HEK293 (cell line): ENCODE measurements at regions not wholly inside any gene's neighbourhood (a gene's known extent, or its start where the extent isn't known, plus 50 kb on each side); places are given as distances from the start of the nearest gene placed in this dataset.

Experiments used
- CTCF ChIA-PET: fragments of 350-600 bp; formaldehyde crosslinking; extraction: SDS; loops from one replicate; lab custom pipeline; 2021; ENCODE audit warnings: antibody characterized with exemption; lab: Yijun Ruan, JAX
- POLR2A ChIA-PET: fragments of 300-600 bp; formaldehyde crosslinking; extraction: SDS; loops from one replicate; lab custom pipeline; 2020; ENCODE audit warnings: antibody characterized with exemption, inconsistent platforms; lab: Yijun Ruan, JAX
- H3K27ac ChIP-seq: fragments of 200-500 bp; sonication (Bioruptor generic); 2 replicates; pipeline ENCODE4 v1.5.1; 2014; ENCODE audit warnings: low read depth, low read length, control low read depth, inconsistent platforms; ENCODE audit errors: extremely low read depth
- H3K36me3 ChIP-seq, 2 experiments: fragments of 200-500 bp in 1 of 2; sonication (Bioruptor generic) in 1 of 2; 1 replicate in 1 of 2; 2 replicates in 1 of 2; pipeline ENCODE4 v1.5.1; 2014 to 2017; ENCODE audit warnings: inconsistent platforms in 2 of 2, low read length in 2 of 2; ENCODE audit not compliant: control insufficient read depth in 2 of 2, insufficient read depth in 1 of 2
- H3K4me1 ChIP-seq: fragments of 200-500 bp; sonication (Bioruptor generic); 2 replicates; pipeline ENCODE4 v1.5.1; 2014; ENCODE audit warnings: mild to moderate bottlenecking, low read length, inconsistent platforms; ENCODE audit not compliant: control insufficient read depth, insufficient read depth
- H3K4me3 ChIP-seq: 2 replicates; pipeline ENCODE4 v1.5.1; 2011; ENCODE audit warnings: low read depth, mild to moderate bottlenecking, control low read depth, low read length, moderate library complexity
- H3K9me3 ChIP-seq: fragments of 200-500 bp; sonication (Bioruptor generic); 2 replicates; pipeline ENCODE4 v1.5.1; 2014; ENCODE audit warnings: low read depth, low read length, inconsistent platforms; ENCODE audit not compliant: control insufficient read depth, insufficient read depth
- GFI1B ChIP-seq: fragments of 450-650 bp; formaldehyde crosslinking; IDR thresholded peaks from 2 replicates; pipeline ENCODE4 v1.5.1; 2016; ENCODE audit warnings: missing biosample characterization, missing genetic modification characterization
- HOXA7 ChIP-seq: sonication (generic); formaldehyde crosslinking; IDR thresholded peaks from 2 replicates; pipeline ENCODE4 v1.8.1; 2022; ENCODE audit warnings: missing genetic modification reagents, borderline replicate concordance
- IKZF3 ChIP-seq: fragments of 450-650 bp; IDR thresholded peaks from 2 replicates; pipeline ENCODE4 v1.5.0; 2018; ENCODE audit warnings: missing biosample characterization, mild to moderate bottlenecking, missing genetic modification characterization, moderate library complexity
- OVOL3 ChIP-seq: fragments of 450-650 bp; formaldehyde crosslinking; IDR thresholded peaks from 2 replicates; pipeline ENCODE4 v1.5.1; 2016; ENCODE audit warnings: missing biosample characterization, missing genetic modification characterization
- PRDM1 ChIP-seq: fragments of 450-650 bp; formaldehyde crosslinking; IDR thresholded peaks from 2 replicates; pipeline ENCODE4; 2016; ENCODE audit warnings: missing biosample characterization, missing genetic modification characterization
- SCRT1 ChIP-seq: fragments of 450-650 bp; formaldehyde crosslinking; IDR thresholded peaks from 2 replicates; pipeline ENCODE4 v1.5.1; 2016; ENCODE audit warnings: missing biosample characterization, missing genetic modification characterization, borderline replicate concordance
- TSHZ1 ChIP-seq: fragments of 450-650 bp; formaldehyde crosslinking; IDR thresholded peaks from 2 replicates; pipeline ENCODE4 v1.5.1; 2016; ENCODE audit warnings: missing biosample characterization, missing genetic modification characterization, borderline replicate concordance
- ZBTB11 ChIP-seq: fragments of 450-650 bp; formaldehyde crosslinking; conservative IDR thresholded peaks from 2 replicates; pipeline ENCODE4 v1.5.1; 2016; ENCODE audit warnings: low read depth, missing biosample characterization, missing genetic modification characterization
- ZBTB49 ChIP-seq: fragments of 450-650 bp; formaldehyde crosslinking; IDR thresholded peaks from 2 replicates; pipeline ENCODE4 v1.5.1; 2016; ENCODE audit warnings: missing biosample characterization, missing genetic modification characterization, low read depth
- ZNF18 ChIP-seq: fragments of 450-650 bp; formaldehyde crosslinking; IDR thresholded peaks from 2 replicates; pipeline ENCODE4 v1.5.1; 2016; ENCODE audit warnings: missing biosample characterization, missing genetic modification characterization
- ZNF221 ChIP-seq: fragments of 450-650 bp; formaldehyde crosslinking; IDR thresholded peaks from 2 replicates; pipeline ENCODE4 v1.5.1; 2017; ENCODE audit warnings: missing biosample characterization, missing genetic modification characterization, borderline replicate concordance
- ZNF280D ChIP-seq: fragments of 450-650 bp; formaldehyde crosslinking; IDR thresholded peaks from 2 replicates; pipeline ENCODE4 v1.5.1; 2016; ENCODE audit warnings: missing biosample characterization, missing genetic modification characterization
- ZNF548 ChIP-seq: fragments of 450-650 bp; formaldehyde crosslinking; IDR thresholded peaks from 2 replicates; pipeline ENCODE4 v1.5.1; 2016; ENCODE audit warnings: missing biosample characterization, missing genetic modification characterization
- ZNF629 ChIP-seq: fragments of 450-650 bp; formaldehyde crosslinking; IDR thresholded peaks from 2 replicates; pipeline ENCODE4 v1.5.1; 2017; ENCODE audit warnings: missing biosample characterization, missing genetic modification characterization
- ZNF701 ChIP-seq: fragments of 450-650 bp; formaldehyde crosslinking; IDR thresholded peaks from 2 replicates; pipeline ENCODE4 v1.5.1; 2016; ENCODE audit warnings: missing biosample characterization, missing genetic modification characterization
- ZNF704 ChIP-seq: fragments of 450-650 bp; formaldehyde crosslinking; IDR thresholded peaks from 2 replicates; pipeline ENCODE4 v1.5.1; 2016; ENCODE audit warnings: missing biosample characterization, missing genetic modification characterization
- ZNF768 ChIP-seq: fragments of 450-650 bp; formaldehyde crosslinking; IDR thresholded peaks from 2 replicates; pipeline ENCODE4 v1.5.1; 2018; ENCODE audit warnings: missing biosample characterization, mild to moderate bottlenecking, missing genetic modification characterization
- ZSCAN30 ChIP-seq: fragments of 450-650 bp; IDR thresholded peaks from 2 replicates; pipeline ENCODE4 v1.5.1; 2018; ENCODE audit warnings: missing biosample characterization, mild to moderate bottlenecking, missing genetic modification characterization, moderate library complexity

- no peaks in the 10 kb centered on the region for H3K36me3 ChIP-seq
- POLR2A ChIA-PET = no interaction called here
- TF ChIP-seq ZNF548 = no peak
- no peak for TF ChIP-seq ZSCAN30 (tag by site-specific recombination)
- no peak for TF ChIP-seq HOXA7 (CRISPR knock-in tag)
- no peak for TF ChIP-seq SCRT1 (tag by site-specific recombination)
- no peak for TF ChIP-seq TSHZ1 (tag by site-specific recombination)
- no peak for TF ChIP-seq ZNF221 (tag by site-specific recombination)
- no peak for TF ChIP-seq GFI1B (tag by site-specific recombination)
- no peak for TF ChIP-seq ZNF768 (tag by site-specific recombination)
- no peak for TF ChIP-seq ZNF701 (tag by site-specific recombination)
- no peak for TF ChIP-seq ZBTB11 (tag by site-specific recombination)
- no peak for TF ChIP-seq OVOL3 (tag by site-specific recombination)
- TF ChIP-seq ZNF280D (tag by site-specific recombination) = no peak
- no peak for TF ChIP-seq ZNF18 (tag by site-specific recombination)
- TF ChIP-seq IKZF3 (tag by site-specific recombination) = no peak
- TF ChIP-seq PRDM1 = no peak
- TF ChIP-seq ZNF629 = no peak
- TF ChIP-seq ZNF704 (tag by site-specific recombination) = no peak
- TF ChIP-seq ZBTB49 (tag by site-specific recombination) = no peak
- no peaks in the 10 kb centered on the region for H3K4me1 ChIP-seq
- no peaks in the 10 kb centered on the region for H3K9me3 ChIP-seq
- CTCF ChIA-PET = interaction anchor here (0.6 to 0.7 kb wide), 2 partner anchors 22 to 266 kb away, joined by 3 to 4 read pairs; no protein-coding TSS in a partner anchor
- H3K4me3 ChIP-seq = no peak overlapping the region
- no peak overlapping the region for H3K27ac ChIP-seq
These were observed 83.4 kb upstream of the BMPER start for GRCh38 chr7:33821970-33822369.
